SKM-1 treated with dmso at 0.1 percent for 144 hours (cell line): ENCODE measurements at regions not wholly inside any gene's neighbourhood (a gene's known extent, or its start where the extent isn't known, plus 50 kb on each side); places are given as distances from the start of the nearest gene placed in this dataset.

ENCODE experiments used
- DNase-seq: peaks from one replicate; lab custom pipeline; 2025; ENCODE audit not compliant: unreplicated experiment; lab: John Stamatoyannopoulos, UW

GRCh38 chr5:73231246-73231778, 58.3 kb downstream of the TMEM174 start:
- no peak for DNase-seq

- no peak for DNase-seq
These were observed 57.6 kb downstream of the TMEM174 start for GRCh38 chr5:73230264-73231245.

GRCh38 chr5:73229271-73229670, 56.3 kb downstream of the TMEM174 start:
- no peak for DNase-seq

- DNase-seq, result no peak
These were observed 55.1 kb downstream of the TMEM174 start for GRCh38 chr5:73228052-73228451.
